ENCODE measurements at regions not wholly inside any gene's neighbourhood (a gene's known extent, or its start where the extent isn't known, plus 50 kb on each side); places are given as distances from the start of the nearest gene placed in this dataset.

- ATAC-seq (no peak), DNase-seq (ENCODE audit: low read depth, low spot score) (no peak)
- in situ Hi-C loops (cut with HindIII; ENCODE audit: low pct_unique_long_range_greater_than_20kb, low sequenced_read_pairs) = no loop called here
- TF ChIP-seq REST (IDR thresholded peaks at IDR 0.05; ENCODE audit: insufficient read depth in 1 of 2, low read depth in 2 of 2, low read length in 1 of 2) = no peak
- TF ChIP-seq CTCF (IDR thresholded peaks at IDR 0.05) = no peak
- TF ChIP-seq TCF7L2 (IDR thresholded peaks at IDR 0.05; ENCODE audit: low read depth, low read length) = no peak
- no peak for TF ChIP-seq POLR2AphosphoS5 (IDR thresholded peaks at IDR 0.05; ENCODE audit: low read depth, low read length)
- no peak for TF ChIP-seq SIN3A (IDR thresholded peaks at IDR 0.05; ENCODE audit: borderline replicate concordance, insufficient read depth, low read depth, low read length)
- BruUV-seq (replicated peaks) = no TSS peak
- Histone ChIP-seq H3K9me3 (ENCODE audit: control insufficient read depth, insufficient read depth, low read depth, low read length) (no peaks in the 10 kb centered on the region), H3K4me1 (ENCODE audit: control insufficient read depth, insufficient read depth, low read length) (no peaks in the 10 kb centered on the region), H3K27ac (ENCODE audit: low read length) (no peak overlapping the region), H3K4me3 (ENCODE audit: low read depth in 2 of 2, low read length in 2 of 2) (no peak overlapping the region), H3K36me3 (ENCODE audit: control insufficient read depth, insufficient read depth, low read length) (no peaks in the 10 kb centered on the region), H3K27me3 (ENCODE audit: control insufficient read depth, insufficient read depth, low read length) (no peaks in the 10 kb centered on the region)
- intact Hi-C loops (cut with micrococcal nuclease; ENCODE audit: unreplicated experiment) = no loop called here
- ChIA-PET CTCF (no interaction called here), POLR2A (no interaction called here)
These were observed 275.7 kb upstream of the FN1 start for GRCh38 chr2:215711471-215712034.

DNA sequence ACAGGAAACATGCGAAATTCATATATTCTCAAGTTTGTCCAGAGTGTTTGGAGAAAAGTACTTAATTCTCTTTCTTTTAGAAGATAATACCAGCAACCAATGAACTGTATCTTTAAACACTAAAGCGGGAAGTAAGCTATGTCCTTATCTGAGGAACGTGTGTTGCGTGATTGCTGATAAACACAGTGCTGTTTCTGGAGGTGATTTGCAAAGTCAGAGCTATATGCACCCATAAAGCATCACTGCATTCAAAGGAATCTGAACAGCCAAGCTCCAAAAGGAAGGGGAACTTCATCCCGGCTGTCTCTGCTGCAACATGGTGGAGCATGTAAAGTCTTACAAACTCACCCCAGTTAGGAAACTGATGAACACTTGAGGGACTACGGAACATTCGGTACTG lies 271.7 kb upstream of the FN1 start:
- ChIA-PET POLR2A (no interaction called here), CTCF (no interaction called here)
- ATAC-seq (no peak), DNase-seq (ENCODE audit: low read depth, low spot score) (no peak)
- in situ Hi-C loops (cut with HindIII; ENCODE audit: low pct_unique_long_range_greater_than_20kb, low sequenced_read_pairs) (no loop called here), intact Hi-C loops (cut with micrococcal nuclease; ENCODE audit: unreplicated experiment) (no loop called here)
- H3K9me3 ChIP-seq (ENCODE audit: control insufficient read depth, insufficient read depth, low read depth, low read length) = no peaks in the 10 kb centered on the region
- H3K4me3 ChIP-seq (ENCODE audit: low read depth in 2 of 2, low read length in 2 of 2) = no peak overlapping the region
- BruUV-seq (replicated peaks) = no TSS peak
- no peak overlapping the region for H3K27ac ChIP-seq (ENCODE audit: low read length)
- TF ChIP-seq CTCF (IDR thresholded peaks at IDR 0.05) = no peak
- no peak for TF ChIP-seq REST (IDR thresholded peaks at IDR 0.05; ENCODE audit: insufficient read depth in 1 of 2, low read depth in 2 of 2, low read length in 1 of 2)
- no peak for TF ChIP-seq TCF7L2 (IDR thresholded peaks at IDR 0.05; ENCODE audit: low read depth, low read length)
- TF ChIP-seq SIN3A (IDR thresholded peaks at IDR 0.05; ENCODE audit: borderline replicate concordance, insufficient read depth, low read depth, low read length) = no peak
- TF ChIP-seq POLR2AphosphoS5 (IDR thresholded peaks at IDR 0.05; ENCODE audit: low read depth, low read length) = no peak
- no peaks in the 10 kb centered on the region for H3K27me3 ChIP-seq (ENCODE audit: control insufficient read depth, insufficient read depth, low read length)
- H3K36me3 ChIP-seq (ENCODE audit: control insufficient read depth, insufficient read depth, low read length) = no peaks in the 10 kb centered on the region
- no peaks in the 10 kb centered on the region for H3K4me1 ChIP-seq (ENCODE audit: control insufficient read depth, insufficient read depth, low read length)
